HepG2 (cell line): ENCODE measurements at regions not wholly inside any gene's neighbourhood (a gene's known extent, or its start where the extent isn't known, plus 50 kb on each side); places are given as distances from the start of the nearest gene placed in this dataset.
"Not testable (repeated sequence)": the region's sequence is repeated elsewhere in the genome, so short reads cannot be mapped to it uniquely, and the experiment has no call there.

ENCODE experiments used
- ATAC-seq: fragments of 200-7000 bp; cut with Tn5 transposase; 3 replicates; pipeline ENCODE4 v1.9.1; 2020; ENCODE audit warnings: mild to moderate bottlenecking, moderate library complexity
- BruUV-seq: library from RNA; stranded (reverse); fragments of 400-500 nt; replicated peaks from 2 replicates; lab custom pipeline; 2021; lab: Mats Ljungman, UMichigan
- CTCF ChIA-PET: fragments of 300-600 bp; formaldehyde crosslinking; extraction: SDS; loops from one replicate; lab custom pipeline; 2021; ENCODE audit warnings: low total read pairs, inconsistent platforms, low intra/inter-chr PET ratio; lab: Yijun Ruan, JAX
- POLR2A ChIA-PET: fragments of 350-600 bp; sonication (Branson Sonifier 250); formaldehyde crosslinking; loops from one replicate; lab custom pipeline; 2020; ENCODE audit warnings: antibody characterized with exemption, inconsistent platforms; lab: Yijun Ruan, JAX
- DNase-seq: peaks from one replicate; pipeline ENCODE4 v3.0.0-alpha.2; 2015; ENCODE audit warnings: low spot score
- FAIRE-seq: peaks from 3 replicates; lab custom pipeline; 2011; peaks lifted over from hg19 to GRCh38; lab: Jason Lieb, UNC
- H2AFZ ChIP-seq: one replicate; pipeline ENCODE4 v1.6.1; 2011; ENCODE audit warnings: low read length, inconsistent platforms
- H3K27ac ChIP-seq: fragments of 300-600 bp; 3 replicates; pipeline ENCODE4 v1.8.0; 2011; ENCODE audit warnings: mixed run types, mild to moderate bottlenecking, mixed read lengths, low read length, inconsistent platforms; ENCODE audit not compliant: insufficient read depth; ENCODE audit errors: extremely low read length
- H3K27me3 ChIP-seq, 2 experiments: fragments of 200-600 bp in 1 of 2; 2 replicates in 1 of 2; 3 replicates in 1 of 2; pipeline versions ENCODE4 v1.6.0 to v1.8.0; 2011; ENCODE audit warnings: low read length in 2 of 2, mild to moderate bottlenecking in 2 of 2, moderate library complexity in 2 of 2, inconsistent platforms in 1 of 2; ENCODE audit not compliant: insufficient read depth in 2 of 2, control insufficient read depth in 1 of 2
- H3K36me3 ChIP-seq, 2 experiments: fragments of 200-600 bp in 1 of 2; replicated peaks in 1 of 2; 2 replicates in 1 of 2; 3 replicates in 1 of 2; pipeline versions ENCODE4 v1.5.1 to v1.8.0; 2011; ENCODE audit warnings: low read length in 2 of 2, inconsistent platforms in 1 of 2; ENCODE audit not compliant: insufficient read depth in 2 of 2, control insufficient read depth in 1 of 2
- H3K4me1 ChIP-seq: 2 replicates; pipeline ENCODE4 v1.5.1; 2012; ENCODE audit warnings: low read length, inconsistent platforms; ENCODE audit not compliant: insufficient read depth
- H3K4me2 ChIP-seq: 2 replicates; pipeline ENCODE4 v1.6.0; 2011; ENCODE audit warnings: low read depth, low read length, inconsistent platforms
- H3K4me3 ChIP-seq, 3 experiments: fragments of 200-600 bp in 1 of 3; sonication (generic), shearing (Covaris generic) in 1 of 3; replicated peaks in 1 of 3; 2 replicates each; pipeline ENCODE4 v1.5.1; 2011 to 2016; ENCODE audit warnings: low read length in 3 of 3, inconsistent platforms in 2 of 3, low read depth in 2 of 3, mild to moderate bottlenecking in 2 of 3, control low read depth in 1 of 3, mixed read lengths in 1 of 3; ENCODE audit not compliant: insufficient read depth in 1 of 3
- H3K79me2 ChIP-seq: one replicate; pipeline ENCODE4 v1.6.1; 2011; ENCODE audit warnings: low read length, inconsistent platforms; ENCODE audit not compliant: insufficient read depth
- H3K9ac ChIP-seq: 2 replicates; pipeline ENCODE4 v1.6.0; 2011; ENCODE audit warnings: mild to moderate bottlenecking, low read depth, low read length, inconsistent platforms; ENCODE audit not compliant: insufficient read depth
- H3K9me3 ChIP-seq: 2 replicates; pipeline ENCODE4 v1.5.1; 2012; ENCODE audit warnings: mild to moderate bottlenecking, low read length
- H4K20me1 ChIP-seq: 2 replicates; pipeline ENCODE4 v1.6.0; 2011; ENCODE audit warnings: inconsistent platforms, mild to moderate bottlenecking, low read length, moderate library complexity; ENCODE audit not compliant: insufficient read depth
- ATM ChIP-seq: fragments of 450-650 bp; IDR thresholded peaks from 2 replicates; pipeline ENCODE4 v1.7.1; 2017; ENCODE audit warnings: mild to moderate bottlenecking, borderline replicate concordance
- MNT ChIP-seq: fragments of 450-650 bp; IDR thresholded peaks from 2 replicates; pipeline ENCODE4 v1.6.1; 2016
- NBN ChIP-seq: fragments of 450-650 bp; conservative IDR thresholded peaks from 2 replicates; pipeline ENCODE4 v1.6.1; 2017
- NFRKB ChIP-seq: fragments of 450-650 bp; IDR thresholded peaks from 2 replicates; pipeline ENCODE4 v1.6.1; 2017
- NONO ChIP-seq, 2 experiments: fragments of 450-650 bp in 1 of 2; sonication (generic) in 1 of 2; formaldehyde crosslinking in 1 of 2; IDR thresholded peaks in 1 of 2; conservative IDR thresholded peaks in 1 of 2; 2 replicates each; pipeline versions ENCODE4 v1.6.1 to v1.8.0; 2017 to 2022; ENCODE audit warnings: mild to moderate bottlenecking in 1 of 2, missing genetic modification reagents in 1 of 2, moderate library complexity in 1 of 2
- WGBS: methylation state at CpG from one replicate; pipeline ENCODE4 v1.1.6; 2017; ENCODE audit warnings: low lambda C conversion rate; 5-methylcytosine and 5-hydroxymethylcytosine counted together
- in situ Hi-C: cut with HindIII; loops from 2 replicates; pipeline ENCODE4 v1.10.0; 2017; ENCODE audit warnings: low pct_unique_long_range_greater_than_20kb; ENCODE audit not compliant: extremely low pct_ligation_motif_present
- intact Hi-C: fragments of 100-400 bp; cut with micrococcal nuclease; formaldehyde crosslinking; loops from one replicate; pipeline ENCODE4 v1.10.0; 2022; ENCODE audit not compliant: unreplicated experiment
- TF ChIP-seq, protein P1 (sequence below): fragments of 450-650 bp; IDR thresholded peaks from 2 replicates; pipeline ENCODE4 v1.6.1; 2017

GRCh38 chr20:26073972-26074371 is 377.3 kb upstream of the ZNF337 start (continued):
- TF ChIP-seq MNT: peak; percentile 39; the same call in 1 of the 2 replicates
- peak; percentile 94; the same call in 1 of the 2 replicates for TF ChIP-seq NONO (IDR thresholded peaks at IDR 0.05)
- not testable (repeated sequence) for TF ChIP-seq NONO (CRISPR knock-in tag; conservative IDR thresholded peaks at IDR 0.05)
- TF ChIP-seq NBN: peak; percentile 99
- TF ChIP-seq, protein P1, sequence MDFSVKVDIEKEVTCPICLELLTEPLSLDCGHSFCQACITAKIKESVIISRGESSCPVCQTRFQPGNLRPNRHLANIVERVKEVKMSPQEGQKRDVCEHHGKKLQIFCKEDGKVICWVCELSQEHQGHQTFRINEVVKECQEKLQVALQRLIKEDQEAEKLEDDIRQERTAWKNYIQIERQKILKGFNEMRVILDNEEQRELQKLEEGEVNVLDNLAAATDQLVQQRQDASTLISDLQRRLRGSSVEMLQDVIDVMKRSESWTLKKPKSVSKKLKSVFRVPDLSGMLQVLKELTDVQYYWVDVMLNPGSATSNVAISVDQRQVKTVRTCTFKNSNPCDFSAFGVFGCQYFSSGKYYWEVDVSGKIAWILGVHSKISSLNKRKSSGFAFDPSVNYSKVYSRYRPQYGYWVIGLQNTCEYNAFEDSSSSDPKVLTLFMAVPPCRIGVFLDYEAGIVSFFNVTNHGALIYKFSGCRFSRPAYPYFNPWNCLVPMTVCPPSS: peak; percentile 98
- TF ChIP-seq NFRKB: peak; percentile 77
- peak; percentile 52; the same call in 1 of the 2 replicates for TF ChIP-seq ATM

GRCh38 chr20:26059324-26059723 is 362.7 kb upstream of the ZNF337 start:
- DNase-seq, POLR2A ChIA-PET, BruUV-seq, H3K27me3 ChIP-seq, in situ Hi-C loops, intact Hi-C loops, FAIRE-seq, H3K4me3 ChIP-seq, H3K9me3 ChIP-seq, H3K4me2 ChIP-seq, H2AFZ ChIP-seq, H3K27ac ChIP-seq, H4K20me1 ChIP-seq, H3K36me3 ChIP-seq, ATAC-seq, CTCF ChIA-PET, H3K9ac ChIP-seq, H3K4me1 ChIP-seq, H3K79me2 ChIP-seq: not testable (repeated sequence)
- whole genome bisulfite sequencing: no CpG with 5 or more reads among the region's 28 CpGs

- in situ Hi-C loops, H3K9me3 ChIP-seq, H3K4me2 ChIP-seq, BruUV-seq, intact Hi-C loops, POLR2A ChIA-PET, CTCF ChIA-PET, H4K20me1 ChIP-seq, H3K27me3 ChIP-seq, H3K4me3 ChIP-seq, H3K9ac ChIP-seq, FAIRE-seq, DNase-seq, H3K4me1 ChIP-seq, H3K79me2 ChIP-seq, H3K27ac ChIP-seq, H2AFZ ChIP-seq, ATAC-seq, H3K36me3 ChIP-seq: not testable (repeated sequence)
- no CpG with 5 or more reads among the region's 10 CpGs for WGBS
Observed at GRCh38 chr20:26058446-26058845, 361.8 kb upstream of the ZNF337 start.

- H3K4me3 ChIP-seq, BruUV-seq, H4K20me1 ChIP-seq, intact Hi-C loops, H3K9me3 ChIP-seq, H3K27me3 ChIP-seq, in situ Hi-C loops, H3K36me3 ChIP-seq, CTCF ChIA-PET, H3K27ac ChIP-seq, H3K4me2 ChIP-seq, H3K79me2 ChIP-seq, POLR2A ChIA-PET, H3K9ac ChIP-seq, H3K4me1 ChIP-seq, H2AFZ ChIP-seq, DNase-seq: not testable (repeated sequence)
- ATAC-seq (peak; percentile 68), FAIRE-seq (peak; percentile 30)
- no CpG with 5 or more reads among the region's 41 CpGs for WGBS
Observed at GRCh38 chr20:26057135-26057752, 360.6 kb upstream of the ZNF337 start.
